TTC549 (cell line): ENCODE measurements at regions not wholly inside any gene's neighbourhood (a gene's known extent, or its start where the extent isn't known, plus 50 kb on each side); places are given as distances from the start of the nearest gene placed in this dataset.
"Not testable (repeated sequence)": the region's sequence is repeated elsewhere in the genome, so short reads cannot be mapped to it uniquely, and the experiment has no call there.

ENCODE experiments used
- FAIRE-seq: peaks from 2 replicates; lab custom pipeline; 2012; peaks lifted over from hg19 to GRCh38; lab: Jason Lieb, UNC

DNA sequence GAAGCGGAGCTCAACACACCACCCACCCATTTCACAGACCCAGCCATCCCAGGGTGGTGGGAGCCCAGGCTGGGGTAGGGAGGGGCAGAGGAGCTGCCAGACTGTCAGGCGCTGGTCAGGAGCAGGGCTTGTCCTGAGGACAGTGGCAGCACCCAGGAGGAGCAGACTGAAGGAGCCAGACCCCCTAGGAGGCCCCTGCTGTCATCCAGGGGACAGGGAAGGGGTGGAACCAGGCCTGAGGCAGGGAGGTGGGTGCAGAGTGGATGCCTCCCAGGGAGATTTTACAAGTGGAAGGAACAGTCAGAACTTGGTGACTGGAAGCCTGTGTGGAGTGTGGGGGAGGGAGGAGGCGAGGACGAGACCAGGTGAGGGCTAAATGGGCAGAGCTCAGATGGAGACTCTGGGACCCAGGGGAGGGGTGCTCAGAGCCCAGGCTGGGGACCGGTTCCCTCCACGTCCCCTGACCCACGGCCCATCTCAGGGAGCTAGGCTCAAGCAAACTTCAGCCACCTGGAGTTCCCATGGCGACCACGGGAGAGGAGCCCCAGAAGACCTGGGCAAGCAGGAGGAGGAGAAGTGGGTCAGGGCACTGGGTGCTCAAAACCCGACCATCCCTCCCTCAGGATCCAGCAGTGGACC is 215.4 kb downstream of the TBC1D2B start:
- FAIRE-seq: not testable (repeated sequence)

DNA sequence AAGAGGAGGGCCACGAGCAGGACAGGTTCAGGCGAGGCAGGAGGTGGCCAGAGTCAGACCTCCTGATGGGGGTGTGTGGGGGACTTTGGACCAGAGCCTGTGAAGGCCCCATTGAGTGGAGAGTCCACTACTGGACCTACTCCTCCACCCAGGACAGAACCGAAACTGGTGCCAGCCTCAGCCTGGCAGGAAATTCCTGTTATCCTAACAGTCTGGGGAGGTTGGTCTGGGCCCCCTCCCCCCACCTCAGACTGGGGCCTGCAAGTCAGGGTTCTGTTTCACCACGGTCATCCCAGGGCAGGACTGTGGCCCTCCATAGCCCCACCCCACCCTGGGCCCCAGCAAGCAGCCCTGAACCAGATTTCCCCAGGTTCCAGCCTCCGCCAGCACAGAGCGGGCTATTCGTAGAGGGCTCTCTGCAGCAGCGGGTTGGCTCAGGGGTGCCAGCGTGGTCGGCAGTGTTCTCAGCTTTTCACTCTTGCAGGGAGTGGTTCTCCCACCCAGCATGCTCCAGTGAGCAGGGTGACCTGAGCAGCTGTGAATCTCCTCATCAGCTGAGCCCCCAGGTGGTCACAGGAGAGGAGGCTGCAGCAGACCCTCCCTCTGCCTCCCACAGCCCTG is 217.3 kb downstream of the TBC1D2B start:
- no peak for FAIRE-seq

DNA sequence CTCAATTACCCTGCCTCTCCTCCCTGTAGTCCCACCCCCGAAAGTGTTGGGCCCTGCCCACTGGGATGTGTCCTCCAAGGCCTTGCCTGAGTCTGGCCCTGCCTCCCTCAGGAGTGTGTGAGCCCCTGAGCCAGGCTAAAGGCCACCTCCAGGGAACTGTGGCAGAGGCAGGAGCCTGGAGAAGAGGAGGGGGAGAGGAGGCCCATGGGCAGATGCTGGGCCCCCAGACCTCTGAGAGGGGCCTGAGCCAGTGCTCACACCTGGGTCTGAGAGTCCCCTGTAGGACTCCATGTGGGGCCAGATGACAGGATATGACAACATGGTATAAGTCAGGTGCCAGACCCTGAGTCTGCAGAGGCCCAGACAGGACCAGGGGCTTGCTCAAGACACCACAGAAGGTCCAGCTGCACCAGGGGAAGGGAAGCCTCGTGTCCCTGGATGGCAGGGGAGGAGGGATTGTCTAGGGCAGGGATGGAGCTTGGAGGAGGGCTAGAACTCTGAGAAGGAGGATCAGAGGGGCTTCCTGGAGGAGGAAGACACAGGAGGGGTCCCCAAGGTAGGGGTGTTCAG is 217.9 kb downstream of the TBC1D2B start:
- FAIRE-seq: no peak

DNA sequence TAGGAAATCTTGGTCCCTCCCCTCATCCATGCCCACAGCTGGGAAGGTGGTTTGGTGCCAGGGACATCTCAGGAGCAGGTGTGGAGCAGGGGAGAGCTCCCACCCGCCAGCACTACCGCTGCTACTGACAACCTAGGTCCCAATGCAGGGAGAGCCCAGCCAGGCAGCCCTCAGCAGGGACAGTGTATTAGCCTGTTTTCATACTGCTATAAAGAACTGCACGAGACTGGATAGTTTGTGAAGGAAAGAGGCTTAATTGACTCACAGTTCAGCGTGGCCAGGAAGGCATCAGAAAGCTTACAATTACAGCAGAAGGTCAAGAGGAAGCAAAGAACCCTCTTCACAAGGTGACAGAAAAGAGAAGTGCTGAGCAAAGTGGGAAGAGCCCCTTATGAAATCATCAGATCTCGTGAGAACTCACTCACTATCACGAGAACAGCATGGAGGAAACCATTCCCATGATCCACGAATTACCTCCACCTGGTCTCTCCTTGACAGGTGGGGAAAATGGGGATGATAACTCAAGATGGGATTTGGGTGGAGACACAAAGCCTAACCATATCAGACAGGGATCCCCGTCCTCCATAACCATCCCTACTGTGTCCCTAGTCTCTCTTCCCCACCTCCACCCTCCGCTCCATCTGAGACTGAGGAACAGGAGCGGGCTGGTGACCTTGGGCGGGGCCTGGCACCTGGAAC is 218.6 kb downstream of the TBC1D2B start:
- no peak for FAIRE-seq

DNA sequence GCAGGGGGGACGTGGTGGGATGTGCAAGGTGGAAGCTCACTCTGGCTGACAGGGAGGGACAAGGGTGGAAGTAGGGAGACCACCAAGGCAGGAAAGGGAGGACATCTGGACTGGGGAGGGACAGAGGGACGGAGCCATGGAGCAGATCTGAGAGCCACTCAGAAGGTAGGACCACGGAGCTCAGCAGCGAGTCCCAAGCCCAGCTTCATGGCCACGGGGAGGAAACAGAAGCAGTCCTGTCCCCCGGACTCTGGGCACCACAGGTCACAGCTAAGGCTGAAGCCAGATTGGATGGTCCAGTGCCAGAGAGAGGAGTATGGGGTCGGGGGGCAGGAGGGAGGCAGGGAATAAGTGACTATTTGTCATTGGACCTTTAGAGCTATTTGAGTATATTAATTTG is 220.1 kb downstream of the TBC1D2B start:
- no peak for FAIRE-seq

DNA sequence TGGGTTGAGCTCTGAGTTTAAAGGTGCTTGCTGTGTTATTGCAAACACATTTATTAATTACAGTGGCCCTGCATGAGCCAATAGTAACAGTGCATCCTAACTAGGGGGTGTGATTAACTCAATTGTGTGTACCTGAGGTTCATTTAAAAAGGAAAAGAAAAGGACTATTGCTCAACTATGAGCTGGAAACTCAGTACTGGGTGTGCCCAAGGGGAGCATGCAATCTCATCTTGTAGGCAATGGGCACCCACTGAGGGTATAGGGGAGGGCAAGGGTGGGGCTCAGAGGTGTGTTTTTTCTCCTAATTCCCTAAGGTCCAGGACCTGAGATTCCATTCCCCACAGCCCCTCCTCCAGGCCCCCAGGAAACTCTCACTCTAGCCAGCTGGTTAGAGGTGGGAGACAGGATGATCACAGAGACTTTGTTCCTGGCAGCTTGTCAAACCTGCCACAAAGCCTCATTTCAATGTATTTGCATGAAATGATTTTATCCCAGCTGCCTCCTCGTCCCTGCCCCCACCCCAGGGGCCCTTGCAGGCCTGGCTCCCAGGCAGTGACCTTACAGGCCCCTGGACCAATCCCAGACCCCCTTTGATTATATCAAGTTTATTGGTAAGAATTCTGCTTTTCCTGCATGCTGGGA is 220.7 kb downstream of the TBC1D2B start:
- no peak for FAIRE-seq

DNA sequence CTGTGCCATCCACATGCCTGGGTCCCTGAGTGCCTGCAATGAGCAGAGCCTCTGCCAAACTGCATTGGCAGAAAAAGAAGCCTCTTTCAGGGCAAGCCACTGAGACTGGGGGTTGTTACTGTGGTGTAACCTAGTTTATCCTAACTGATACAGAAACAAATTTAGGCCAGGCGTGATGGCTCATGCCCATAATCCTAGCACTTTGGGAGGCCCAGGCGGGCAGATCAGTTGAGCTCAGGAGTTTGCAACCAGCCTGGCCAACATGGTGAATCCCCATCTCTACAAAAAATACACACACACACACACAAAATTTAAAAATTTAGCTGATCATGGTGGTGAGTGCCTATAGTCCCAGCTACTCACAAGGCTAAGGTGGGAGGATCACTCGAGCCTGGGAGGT is 221.6 kb downstream of the TBC1D2B start:
- FAIRE-seq: no peak

DNA sequence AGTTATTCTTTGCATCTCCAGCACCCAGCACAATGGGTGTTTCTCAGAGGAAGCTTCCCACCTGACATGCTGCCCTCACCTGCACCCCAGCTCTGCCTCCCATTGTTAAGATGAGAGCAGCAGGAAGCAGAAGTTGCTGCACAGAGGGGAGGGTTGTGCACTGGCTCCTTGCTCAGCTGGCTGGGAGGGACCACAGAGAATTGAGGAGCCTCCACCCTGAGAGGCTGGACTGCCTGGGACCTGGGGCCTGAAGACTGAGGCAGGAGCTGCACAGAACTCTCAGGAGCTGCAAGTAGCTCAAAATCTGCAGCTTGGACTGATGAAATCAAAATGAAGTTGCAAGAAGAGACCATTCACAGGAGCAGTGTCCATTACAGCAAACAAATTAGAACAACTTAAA is 222.3 kb upstream of the LINGO1 start:
- no peak for FAIRE-seq

DNA sequence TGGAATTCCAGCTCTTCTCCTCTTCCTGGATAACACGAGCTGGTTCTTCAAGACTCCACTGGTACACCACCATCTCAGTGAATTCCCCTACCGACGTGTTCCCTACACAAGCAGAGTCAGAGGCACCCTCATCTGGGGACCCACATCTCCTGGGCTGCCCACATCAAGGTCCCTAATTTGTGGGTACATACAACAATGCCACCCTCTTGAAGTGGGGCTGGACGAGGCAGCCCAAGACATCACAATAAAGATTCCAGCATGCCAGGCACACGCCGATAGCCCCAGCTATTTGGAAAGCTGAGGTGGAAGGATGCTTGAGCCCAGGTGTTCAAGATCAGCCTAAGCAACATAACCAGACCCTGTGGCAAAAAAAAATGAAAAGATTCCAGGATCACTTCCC is 221.2 kb upstream of the LINGO1 start:
- no peak for FAIRE-seq

DNA sequence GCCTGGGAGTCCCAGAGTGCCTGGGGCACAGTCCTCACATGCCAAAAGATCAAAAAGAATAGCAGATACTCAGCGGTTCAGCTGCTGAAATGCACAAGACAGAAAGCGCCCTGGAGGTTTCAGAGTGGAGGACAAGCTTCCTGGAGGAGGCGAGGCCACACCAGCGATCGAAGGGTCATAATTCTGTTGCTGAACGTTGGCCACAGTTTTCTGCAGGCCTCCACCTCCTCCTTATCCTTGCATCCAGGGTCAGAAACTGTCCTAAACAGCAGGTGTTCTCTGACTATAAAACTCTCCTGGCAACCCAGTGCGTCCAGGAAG is 220.3 kb upstream of the LINGO1 start:
- no peak for FAIRE-seq

DNA sequence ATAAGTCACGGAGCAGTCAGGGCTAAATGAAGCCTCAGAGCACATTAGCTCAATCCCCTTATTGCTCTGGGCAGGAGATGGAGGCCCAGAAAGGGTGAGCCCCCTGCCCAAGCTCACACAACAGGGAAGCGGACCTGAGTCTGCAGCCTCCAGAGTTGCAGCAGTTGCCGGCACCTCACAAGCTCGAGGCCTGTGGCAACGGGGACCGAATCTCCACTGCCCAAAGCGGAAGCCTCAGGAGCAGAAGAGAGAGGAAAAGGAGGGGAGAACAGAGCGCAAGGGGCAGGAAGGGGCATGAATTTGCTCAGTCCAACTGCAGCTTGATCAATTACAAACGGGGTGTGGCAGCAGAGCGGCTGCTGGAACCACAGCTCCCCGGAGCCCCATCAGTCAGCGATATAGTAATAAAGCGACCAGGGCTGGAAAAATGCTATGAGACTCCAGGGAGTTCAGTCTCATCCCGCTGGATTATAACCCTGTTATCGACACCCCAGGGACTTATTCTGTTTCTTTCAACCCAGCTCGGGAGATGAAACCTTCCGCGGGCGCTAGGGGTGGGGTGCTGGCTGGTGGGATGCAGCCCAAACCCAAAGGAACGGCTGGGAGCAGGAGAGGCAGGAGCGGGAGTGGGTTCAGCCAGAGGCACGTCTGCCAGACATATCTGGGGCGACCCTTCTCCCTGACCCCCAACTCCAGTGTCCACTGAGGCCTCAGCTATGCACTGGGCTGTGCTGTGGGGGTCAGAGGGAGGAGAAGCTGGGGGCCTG is 219.7 kb upstream of the LINGO1 start:
- no peak for FAIRE-seq

DNA sequence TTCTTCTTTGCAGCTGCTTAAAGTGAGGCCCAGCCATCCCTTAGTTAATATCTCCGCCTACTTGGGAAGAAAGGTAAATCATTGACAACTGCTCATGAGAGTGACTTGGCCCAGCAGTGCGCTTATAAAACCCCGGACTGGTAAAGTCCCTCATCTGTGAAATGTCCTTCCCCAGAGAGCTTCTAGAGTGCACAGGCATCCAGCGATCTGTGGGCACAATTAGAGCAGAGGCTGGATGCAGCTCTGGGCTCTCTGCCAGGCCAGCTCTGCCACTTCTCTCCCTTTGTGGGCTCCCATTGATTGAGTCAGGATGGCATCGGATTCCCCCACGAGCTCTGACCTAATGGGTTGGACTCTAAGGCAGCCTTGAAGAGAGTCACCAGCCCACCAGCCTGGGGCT is 219.0 kb upstream of the LINGO1 start:
- no peak for FAIRE-seq

DNA sequence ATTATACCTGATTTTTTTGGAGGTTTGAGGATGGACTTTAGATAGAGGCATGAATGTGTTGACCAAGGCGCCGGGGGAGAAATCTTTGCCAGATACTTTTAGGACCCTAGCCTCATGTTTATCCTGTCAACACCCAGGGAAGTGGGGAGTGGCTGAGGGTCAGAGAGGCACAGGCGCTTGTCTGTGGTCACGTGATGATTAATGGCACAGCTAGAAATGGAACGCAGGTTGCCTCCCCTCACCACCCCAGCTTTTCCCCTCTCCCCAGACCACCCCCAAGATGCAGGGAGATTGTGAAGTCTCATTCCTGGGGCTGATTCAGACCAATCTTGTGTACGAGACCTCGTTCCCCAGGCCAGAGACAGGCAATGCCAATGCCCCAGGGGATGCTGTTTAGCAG is 218.4 kb upstream of the LINGO1 start:
- no peak for FAIRE-seq

DNA sequence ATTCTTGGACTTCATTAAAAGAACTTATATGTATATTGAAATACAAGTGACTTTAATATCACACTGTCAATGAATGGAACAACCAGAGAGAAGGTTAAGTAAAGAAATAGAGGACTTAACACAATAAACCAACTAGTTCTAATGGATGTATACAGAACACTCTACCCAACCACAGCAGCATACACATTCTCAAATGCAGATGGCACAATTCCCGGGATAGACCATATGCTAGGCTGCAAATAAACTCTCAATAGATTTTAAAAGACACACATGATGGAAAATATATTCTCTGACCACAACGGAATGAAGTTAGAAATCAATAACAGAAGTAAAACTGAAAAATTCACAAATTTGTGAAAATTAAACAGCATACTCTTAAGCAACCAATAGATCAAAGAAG is 214.3 kb upstream of the LINGO1 start:
- FAIRE-seq: no peak

DNA sequence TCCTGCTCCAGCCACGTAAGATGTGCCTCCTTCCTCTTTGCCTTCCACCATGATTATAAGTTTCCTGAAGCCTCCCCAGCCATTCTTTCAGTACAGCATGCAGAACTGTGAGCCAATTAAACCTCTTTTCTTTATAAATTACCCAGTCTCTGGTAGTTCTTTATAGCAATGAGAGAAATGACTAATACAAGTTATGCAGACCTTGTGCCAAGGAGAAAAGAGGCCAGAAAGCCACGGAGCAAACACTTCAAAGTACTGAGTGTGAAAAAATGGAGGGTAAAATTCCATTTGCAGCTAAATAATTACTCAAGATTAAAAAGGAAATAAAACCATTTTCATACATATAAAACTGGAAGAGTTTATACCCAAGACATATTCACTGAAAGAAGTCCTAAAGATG is 213.6 kb upstream of the LINGO1 start:
- no peak for FAIRE-seq

DNA sequence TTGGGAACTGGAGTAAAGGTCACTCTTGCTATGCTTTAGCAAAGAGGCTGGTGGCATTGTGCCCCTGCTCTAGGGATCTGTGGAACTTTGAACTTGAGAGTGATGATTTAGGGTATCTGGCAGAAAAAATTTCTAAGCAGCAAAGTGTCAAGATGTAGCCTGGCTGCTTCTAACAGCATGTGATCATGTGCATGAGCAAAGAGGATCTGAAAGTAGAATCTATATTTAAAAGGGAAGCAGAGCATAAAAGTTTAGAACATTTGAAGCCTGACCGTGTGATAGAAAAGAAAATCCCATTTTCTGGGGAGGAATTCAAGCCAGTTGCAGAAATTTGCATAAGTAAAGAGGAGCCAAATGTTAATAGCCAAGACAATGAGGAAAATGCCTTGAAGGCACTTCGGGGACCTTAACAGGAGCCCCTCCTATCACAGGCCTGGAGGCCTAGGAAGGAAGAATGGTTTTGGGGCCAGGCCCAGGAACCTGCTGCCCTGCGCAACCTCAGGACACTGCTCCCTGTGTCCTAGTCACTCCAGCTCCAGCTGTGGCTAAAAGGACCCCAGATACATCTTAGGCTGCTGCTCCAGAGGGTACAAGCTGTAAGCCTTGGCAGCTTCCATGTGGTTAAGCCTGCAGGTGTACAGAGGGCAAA is 212.2 kb upstream of the LINGO1 start:
- no peak for FAIRE-seq

DNA sequence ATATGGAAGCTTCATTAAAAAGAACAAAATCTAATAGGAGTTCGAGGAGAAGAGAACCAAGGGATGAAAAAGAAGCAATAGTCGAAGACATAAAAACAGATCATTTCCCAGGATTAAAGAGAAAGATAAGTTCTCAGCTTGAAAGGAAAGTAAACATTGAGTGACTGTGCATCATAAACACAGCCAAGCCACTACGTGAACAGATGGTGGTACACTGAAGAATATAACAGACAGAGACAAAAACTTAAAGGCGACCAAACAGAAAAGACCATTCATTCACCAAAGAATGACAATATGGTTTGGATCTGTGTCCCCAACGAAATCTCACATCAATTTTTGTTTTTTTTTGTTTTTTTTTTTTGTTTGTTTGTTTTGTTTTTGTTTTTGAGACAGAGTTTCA is 210.8 kb upstream of the LINGO1 start:
- no peak for FAIRE-seq

DNA sequence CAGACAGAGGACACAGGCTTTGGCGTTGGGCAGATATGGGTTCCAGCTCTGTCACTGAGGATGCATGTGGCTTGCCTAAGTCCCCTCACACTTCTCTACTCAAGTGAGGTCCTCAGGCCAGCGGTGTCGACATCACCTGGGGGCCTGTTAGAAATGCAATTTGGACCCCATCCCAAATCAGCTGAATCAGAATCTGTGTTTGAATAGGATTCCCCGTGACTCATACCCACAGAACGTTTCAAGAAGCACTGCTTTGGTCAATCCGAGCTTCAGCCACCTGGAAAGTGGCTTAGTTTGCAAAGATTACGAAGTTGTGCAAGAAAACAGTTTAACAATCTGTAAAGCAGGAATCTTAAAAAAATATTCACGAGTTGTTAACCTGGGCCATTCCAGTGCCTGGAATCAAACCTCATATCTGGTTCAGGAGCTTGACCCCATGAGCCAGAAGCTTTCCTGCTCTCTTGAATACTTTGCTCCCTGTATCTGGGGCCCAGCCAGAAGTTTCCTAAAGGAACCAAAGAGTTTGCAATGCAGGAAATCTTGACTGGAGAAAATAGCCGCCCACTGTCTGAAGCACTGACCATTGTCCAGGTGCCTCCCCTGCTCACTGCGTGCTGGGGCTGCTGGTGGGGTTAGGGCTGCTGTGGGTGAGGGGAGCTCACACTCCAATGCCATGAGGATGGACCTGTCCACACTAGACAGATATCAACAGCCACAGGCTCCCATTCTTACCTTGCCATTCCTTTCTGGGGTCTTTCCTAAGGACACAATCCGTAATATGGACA is 208.5 kb upstream of the LINGO1 start:
- no peak for FAIRE-seq

DNA sequence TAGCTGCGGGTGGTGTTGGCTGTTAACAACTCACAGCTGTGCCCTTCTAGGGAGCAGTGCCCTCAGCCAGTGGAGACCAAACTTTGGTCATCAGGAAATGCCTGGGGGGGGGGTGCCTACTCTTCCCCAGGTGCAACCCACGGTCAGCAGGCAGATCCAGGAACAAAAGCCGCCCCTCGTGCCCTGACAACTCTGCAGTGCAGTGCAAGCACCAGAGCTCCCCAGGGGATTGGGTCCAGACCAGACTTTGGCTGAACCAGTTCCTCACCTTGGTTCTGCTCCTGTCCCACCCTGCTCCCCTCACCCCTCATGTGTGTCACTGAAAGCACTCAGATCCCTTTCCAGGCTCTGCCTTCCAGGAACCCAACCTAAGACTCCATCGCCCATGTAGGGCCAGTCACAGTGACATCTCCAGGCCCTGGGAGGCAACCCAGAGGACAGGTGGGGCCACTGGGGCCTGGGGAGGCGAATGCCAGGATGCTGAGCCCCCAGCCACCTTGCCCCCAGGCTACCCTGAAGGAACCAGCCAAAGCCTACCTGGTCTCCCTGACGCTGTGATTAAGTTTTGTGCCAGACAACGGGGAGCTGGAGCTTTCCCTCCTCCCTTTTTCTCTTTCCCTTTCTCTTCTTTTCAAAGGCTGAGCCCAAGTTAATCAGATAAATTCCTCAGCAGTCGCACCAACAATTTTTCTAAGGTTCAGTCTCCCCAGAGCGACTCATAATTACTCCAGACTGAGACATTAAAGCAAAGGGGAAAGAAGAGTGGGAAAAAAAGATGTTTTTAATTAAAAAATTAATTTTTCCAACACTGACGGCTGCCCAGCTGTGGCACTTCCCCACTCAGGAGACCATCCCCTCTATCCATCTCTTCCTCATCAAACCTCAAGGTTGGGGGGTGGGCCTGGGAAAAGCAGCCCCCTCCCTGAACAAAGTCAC is 207.5 kb upstream of the LINGO1 start:
- no peak for FAIRE-seq

DNA sequence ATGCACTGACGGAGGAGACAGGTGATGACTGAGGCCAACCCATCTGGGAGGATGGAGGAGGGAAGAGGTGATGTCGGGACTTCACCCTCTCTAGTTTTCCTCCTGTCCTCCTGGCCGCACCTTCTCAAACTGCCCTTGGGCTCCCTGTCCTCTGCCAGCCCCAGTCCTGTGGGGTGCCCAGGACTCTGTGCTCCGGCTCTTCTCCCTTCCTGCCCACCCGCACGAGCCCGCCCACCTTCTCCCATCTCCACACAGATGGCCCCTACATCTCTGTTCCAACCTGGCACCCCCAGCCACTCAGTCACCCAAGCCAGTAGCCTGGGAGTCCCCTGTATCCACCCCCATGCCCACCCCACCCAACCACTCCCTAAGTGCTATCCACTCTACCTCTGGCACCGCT is 206.7 kb upstream of the LINGO1 start:
- no peak for FAIRE-seq
